GM12874 (cell line): ENCODE measurements at regions not wholly inside any gene's neighbourhood (a gene's known extent, or its start where the extent isn't known, plus 50 kb on each side); places are given as distances from the start of the nearest gene placed in this dataset.

Source experiments
- CTCF ChIP-seq: IDR thresholded peaks from 2 replicates; pipeline ENCODE4 v1.5.1; 2011; ENCODE audit warnings: low read depth, mild to moderate bottlenecking, control low read depth, low read length, moderate library complexity; ENCODE audit not compliant: insufficient read depth

- no peak for TF ChIP-seq CTCF
Observed at GRCh38 chr7:54880326-54880989, 121.4 kb upstream of the SEC61G start.

GRCh38 chr7:54881816-54882520, 123.0 kb upstream of the SEC61G start:
- no peak for TF ChIP-seq CTCF

GRCh38 chr7:54882694-54883093, 123.7 kb upstream of the SEC61G start:
- TF ChIP-seq CTCF = no peak

GRCh38 chr7:54883576-54883975, 124.6 kb upstream of the SEC61G start:
- TF ChIP-seq CTCF = no peak

- no peak for TF ChIP-seq CTCF
Observed at GRCh38 chr7:54885285-54885684, 126.3 kb upstream of the SEC61G start.

GRCh38 chr7:54888067-54888733, 129.2 kb upstream of the SEC61G start:
- TF ChIP-seq CTCF = no peak

GRCh38 chr7:54888734-54889082, 129.7 kb upstream of the SEC61G start:
- no peak for TF ChIP-seq CTCF
